CD8-positive, alpha-beta memory T cell (primary cell): ENCODE measurements at regions not wholly inside any gene's neighbourhood (a gene's known extent, or its start where the extent isn't known, plus 50 kb on each side); places are given as distances from the start of the nearest gene placed in this dataset.
"Not testable (repeated sequence)": the region's sequence is repeated elsewhere in the genome, so short reads cannot be mapped to it uniquely, and the experiment has no call there.

Source experiments
- CTCF ChIA-PET: fragments of 350-600 bp; sonication (Branson Sonifier 250); formaldehyde crosslinking; loops from one replicate; lab custom pipeline; 2021; ENCODE audit warnings: antibody characterized with exemption; lab: Charles Lee
- POLR2A ChIA-PET: fragments of 350-600 bp; sonication (Branson Sonifier 250); formaldehyde crosslinking; loops from one replicate; lab custom pipeline; 2021; ENCODE audit warnings: antibody characterized with exemption; lab: Charles Lee
- DNase-seq, 5 donors: peaks; one replicate each; pipeline versions ENCODE4 v3.0.0 to v3.0.0-alpha.2; 2020 to 2022; ENCODE audit warnings: mixed read lengths in 1 of 5
- H3K27ac ChIP-seq: one replicate; pipeline ENCODE4 v1.7.0; 2013; ENCODE audit warnings: low read depth, mild to moderate bottlenecking, low read length, moderate library complexity
- H3K27me3 ChIP-seq: 2 replicates; pipeline ENCODE4 v1.7.0; 2013; ENCODE audit warnings: low read length, mild to moderate bottlenecking; ENCODE audit not compliant: insufficient read depth, poor library complexity, severe bottlenecking
- H3K36me3 ChIP-seq: 2 replicates; pipeline ENCODE4 v1.7.0; 2013; ENCODE audit warnings: mild to moderate bottlenecking, low read length, moderate library complexity; ENCODE audit not compliant: insufficient read depth
- H3K4me1 ChIP-seq: 2 replicates; pipeline ENCODE4 v1.7.0; 2013; ENCODE audit warnings: mild to moderate bottlenecking, low read length, moderate library complexity; ENCODE audit not compliant: insufficient read depth
- H3K4me3 ChIP-seq: 2 replicates; pipeline ENCODE4 v1.7.0; 2013; ENCODE audit warnings: mild to moderate bottlenecking, low read length
- H3K9me3 ChIP-seq: 2 replicates; pipeline ENCODE4 v1.7.0; 2013; ENCODE audit warnings: mild to moderate bottlenecking, low read length
- H3K27ac Mint-ChIP-seq, 8 donors: one replicate each; pipeline ENCODE4 v1.8.0; 2020 to 2021; ENCODE audit warnings: mixed read lengths in 8 of 8, mild to moderate bottlenecking in 6 of 8, inconsistent platforms in 3 of 8, moderate library complexity in 3 of 8
- H3K27me3 Mint-ChIP-seq, 2 donors: one replicate each; pipeline ENCODE4 v1.8.0; 2020 to 2021; ENCODE audit warnings: mixed read lengths in 2 of 2, mild to moderate bottlenecking in 1 of 2, moderate library complexity in 1 of 2
- H3K36me3 Mint-ChIP-seq, 3 donors: one replicate each; pipeline ENCODE4 v1.8.0; 2020 to 2021; ENCODE audit warnings: mixed read lengths in 3 of 3, inconsistent platforms in 1 of 3, mild to moderate bottlenecking in 1 of 3
- H3K4me1 Mint-ChIP-seq, 3 donors: one replicate each; pipeline ENCODE4 v1.8.0; 2020 to 2021; ENCODE audit warnings: mixed read lengths in 3 of 3, inconsistent platforms in 1 of 3, mild to moderate bottlenecking in 1 of 3
- H3K4me3 Mint-ChIP-seq, 7 donors: one replicate each; pipeline ENCODE4 v1.8.0; 2020 to 2021; ENCODE audit warnings: mixed read lengths in 7 of 7, mild to moderate bottlenecking in 6 of 7, moderate library complexity in 4 of 7, inconsistent platforms in 2 of 7
- H3K9me3 Mint-ChIP-seq, 5 donors: one replicate each; pipeline ENCODE4 v1.8.0; 2020 to 2022; ENCODE audit warnings: mixed read lengths in 5 of 5, mild to moderate bottlenecking in 3 of 5, moderate library complexity in 2 of 5, inconsistent platforms in 1 of 5

GRCh38 chr9:107569174-107569573, 79.6 kb upstream of the KLF4 start:
- no peaks in the 10 kb centered on the region for H3K27me3 Mint-ChIP-seq
- H3K36me3 Mint-ChIP-seq = peaks cover 0 to 3% (median 0%) of the 10 kb centered on the region in 3 donors
- DNase-seq = no peak
- no peaks in the 10 kb centered on the region for H3K4me1 ChIP-seq
- H3K9me3 ChIP-seq = no peaks in the 10 kb centered on the region
- peaks cover 0 to 10% (median 0%) of the 10 kb centered on the region in 5 donors for H3K9me3 Mint-ChIP-seq
- H3K4me3 ChIP-seq = no peak overlapping the region
- H3K36me3 ChIP-seq = no peaks in the 10 kb centered on the region
- no peak overlapping the region for H3K27ac Mint-ChIP-seq
- CTCF ChIA-PET = no interaction called here
- no peak overlapping the region for H3K27ac ChIP-seq
- no peaks in the 10 kb centered on the region for H3K27me3 ChIP-seq
- H3K4me1 Mint-ChIP-seq = no peaks in the 10 kb centered on the region
- POLR2A ChIA-PET = no interaction called here
- H3K4me3 Mint-ChIP-seq = no peak overlapping the region

GRCh38 chr9:107568406-107568805, 78.8 kb upstream of the KLF4 start:
- H3K4me1 ChIP-seq, H3K4me3 Mint-ChIP-seq, H3K9me3 ChIP-seq, H3K27me3 ChIP-seq, H3K27ac Mint-ChIP-seq, POLR2A ChIA-PET, CTCF ChIA-PET, H3K4me1 Mint-ChIP-seq, H3K27ac ChIP-seq, H3K36me3 Mint-ChIP-seq, H3K36me3 ChIP-seq, DNase-seq, H3K4me3 ChIP-seq, H3K27me3 Mint-ChIP-seq: not testable (repeated sequence)
- peaks cover 0 to 10% (median 0%) of the 10 kb centered on the region in 5 donors for H3K9me3 Mint-ChIP-seq

- no peaks in the 10 kb centered on the region for H3K9me3 ChIP-seq
- H3K27me3 Mint-ChIP-seq = no peaks in the 10 kb centered on the region
- no peaks in the 10 kb centered on the region for H3K4me1 ChIP-seq
- H3K27me3 ChIP-seq = no peaks in the 10 kb centered on the region
- no peaks in the 10 kb centered on the region for H3K36me3 ChIP-seq
- no peak for DNase-seq
- POLR2A ChIA-PET = no interaction called here
- no peak overlapping the region for H3K27ac ChIP-seq
- CTCF ChIA-PET = no interaction called here
- H3K9me3 Mint-ChIP-seq = peaks cover 0 to 10% (median 2%) of the 10 kb centered on the region in 5 donors
- no peak overlapping the region for H3K4me3 ChIP-seq
- peaks cover 0 to 3% (median 0%) of the 10 kb centered on the region in 3 donors for H3K36me3 Mint-ChIP-seq
- H3K4me1 Mint-ChIP-seq = no peaks in the 10 kb centered on the region
- H3K4me3 Mint-ChIP-seq = no peak overlapping the region
- H3K27ac Mint-ChIP-seq = no peak overlapping the region
Measured at GRCh38 chr9:107567462-107567861, 77.9 kb upstream of the KLF4 start.

GRCh38 chr9:107566611-107567061, 77.1 kb upstream of the KLF4 start:
- Mint-ChIP-seq H3K36me3 (peaks cover 0 to 3% (median 0%) of the 10 kb centered on the region in 3 donors), H3K27me3 (no peaks in the 10 kb centered on the region), H3K4me3 (no peak overlapping the region), H3K9me3 (peaks cover 0 to 10% (median 2%) of the 10 kb centered on the region in 5 donors), H3K4me1 (no peaks in the 10 kb centered on the region), H3K27ac (no peak overlapping the region)
- no peak for DNase-seq
- Histone ChIP-seq H3K27ac (no peak overlapping the region), H3K9me3 (no peaks in the 10 kb centered on the region), H3K4me3 (no peak overlapping the region), H3K36me3 (no peaks in the 10 kb centered on the region), H3K27me3 (no peaks in the 10 kb centered on the region), H3K4me1 (no peaks in the 10 kb centered on the region)
- POLR2A ChIA-PET = no interaction called here
- CTCF ChIA-PET = no interaction called here

GRCh38 chr9:107562798-107563197, 73.2 kb upstream of the KLF4 start:
- Mint-ChIP-seq H3K9me3 (peaks cover 0 to 6% (median 2%) of the 10 kb centered on the region in 5 donors), H3K4me3 (no peak overlapping the region), H3K27ac (no peak overlapping the region), H3K36me3 (peaks cover 0 to 3% (median 0%) of the 10 kb centered on the region in 3 donors), H3K4me1 (no peaks in the 10 kb centered on the region), H3K27me3 (no peaks in the 10 kb centered on the region)
- ChIA-PET CTCF (no interaction called here), POLR2A (no interaction called here)
- H3K4me1 ChIP-seq = no peaks in the 10 kb centered on the region
- H3K36me3 ChIP-seq = no peaks in the 10 kb centered on the region
- no peaks in the 10 kb centered on the region for H3K9me3 ChIP-seq
- no peak overlapping the region for H3K27ac ChIP-seq
- no peaks in the 10 kb centered on the region for H3K27me3 ChIP-seq
- no peak for DNase-seq
- no peak overlapping the region for H3K4me3 ChIP-seq

- Histone ChIP-seq H3K27ac (no peak overlapping the region), H3K27me3 (no peaks in the 10 kb centered on the region), H3K9me3 (no peaks in the 10 kb centered on the region), H3K4me3 (no peak overlapping the region), H3K4me1 (no peaks in the 10 kb centered on the region), H3K36me3 (no peaks in the 10 kb centered on the region)
- no peak for DNase-seq
- Mint-ChIP-seq H3K9me3 (peaks cover 0 to 4% (median 0%) of the 10 kb centered on the region in 5 donors), H3K4me1 (no peaks in the 10 kb centered on the region), H3K27me3 (no peaks in the 10 kb centered on the region), H3K27ac (no peak overlapping the region), H3K36me3 (no peaks in the 10 kb centered on the region), H3K4me3 (no peak overlapping the region)
- CTCF ChIA-PET = no interaction called here
- POLR2A ChIA-PET = no interaction called here
Measured at GRCh38 chr9:107559494-107560086, 70.0 kb upstream of the KLF4 start.

- CTCF ChIA-PET = no interaction called here
- Mint-ChIP-seq H3K4me3 (no peak overlapping the region), H3K27ac (no peak overlapping the region), H3K27me3 (no peaks in the 10 kb centered on the region), H3K4me1 (no peaks in the 10 kb centered on the region), H3K9me3 (peaks cover 0 to 2% (median 0%) of the 10 kb centered on the region in 5 donors), H3K36me3 (no peaks in the 10 kb centered on the region)
- Histone ChIP-seq H3K4me3 (no peak overlapping the region), H3K27me3 (no peaks in the 10 kb centered on the region), H3K36me3 (no peaks in the 10 kb centered on the region), H3K9me3 (no peaks in the 10 kb centered on the region), H3K27ac (no peak overlapping the region), H3K4me1 (no peaks in the 10 kb centered on the region)
- DNase-seq = no peak
- POLR2A ChIA-PET = no interaction called here
Measured at GRCh38 chr9:107557236-107557990, 67.8 kb upstream of the KLF4 start.

- Mint-ChIP-seq H3K27ac (no peak overlapping the region), H3K4me1 (no peaks in the 10 kb centered on the region), H3K36me3 (no peaks in the 10 kb centered on the region), H3K4me3 (no peak overlapping the region), H3K27me3 (no peaks in the 10 kb centered on the region), H3K9me3 (peaks cover 0 to 6% (median 0%) of the 10 kb centered on the region in 5 donors)
- DNase-seq = no peak
- Histone ChIP-seq H3K4me3 (no peak overlapping the region), H3K36me3 (no peaks in the 10 kb centered on the region), H3K27me3 (no peaks in the 10 kb centered on the region), H3K27ac (no peak overlapping the region), H3K9me3 (no peaks in the 10 kb centered on the region), H3K4me1 (no peaks in the 10 kb centered on the region)
- POLR2A ChIA-PET = no interaction called here
- CTCF ChIA-PET = no interaction called here
Measured at GRCh38 chr9:107554636-107555035, 65.1 kb upstream of the KLF4 start.
